ENCODE measurements at regions not wholly inside any gene's neighbourhood (a gene's known extent, or its start where the extent isn't known, plus 50 kb on each side); places are given as distances from the start of the nearest gene placed in this dataset.

DNA sequence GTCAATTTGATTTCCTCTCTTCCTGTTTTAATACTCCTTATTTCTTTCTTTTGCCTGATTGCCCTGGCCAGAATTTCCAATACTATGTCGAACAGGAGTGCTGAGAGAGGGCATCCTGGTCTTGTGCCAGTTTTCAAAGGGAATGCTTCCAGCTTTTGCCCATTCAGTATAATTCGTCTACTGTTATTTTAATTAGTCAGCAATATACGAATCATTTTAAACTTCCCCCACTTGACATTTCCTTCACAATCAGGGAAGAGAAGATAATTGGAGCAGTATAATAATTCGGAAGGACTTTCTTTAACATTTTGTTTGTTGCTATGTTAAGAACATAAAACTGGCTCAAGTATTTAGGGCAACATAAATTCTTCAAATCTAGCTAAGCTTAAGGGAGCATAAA lies 860.3 kb upstream of the SLC35B3 start:
- TF ChIP-seq SIN3A (IDR thresholded peaks at IDR 0.05; ENCODE audit: borderline replicate concordance, insufficient read depth, low read length) (no peak), POLR2AphosphoS5 (IDR thresholded peaks at IDR 0.05; ENCODE audit: low read depth, low read length) (no peak), FOXP2 (optimal IDR thresholded peaks at IDR 0.05; ENCODE audit: borderline replicate concordance, extremely low read depth, extremely low read length, insufficient read depth) (no peak), REST (IDR thresholded peaks at IDR 0.05; ENCODE audit: insufficient read depth in 1 of 2, low read depth in 2 of 2, low read length in 2 of 2) (no peak), TAF1 (IDR thresholded peaks at IDR 0.05; ENCODE audit: borderline replicate concordance, insufficient read depth, low read length) (no peak)

GRCh38 chr6:9292975-9293374 lies 857.6 kb upstream of the SLC35B3 start:
- no peak for TF ChIP-seq FOXP2 (optimal IDR thresholded peaks at IDR 0.05; ENCODE audit: borderline replicate concordance, extremely low read depth, extremely low read length, insufficient read depth)
- peak in 1 of 2 experiments; percentile 58; a peak in 2 of 4 replicates for TF ChIP-seq REST (IDR thresholded peaks at IDR 0.05; ENCODE audit: insufficient read depth in 1 of 2, low read depth in 2 of 2, low read length in 2 of 2)
- no peak for TF ChIP-seq TAF1 (IDR thresholded peaks at IDR 0.05; ENCODE audit: borderline replicate concordance, insufficient read depth, low read length)
- no peak for TF ChIP-seq SIN3A (IDR thresholded peaks at IDR 0.05; ENCODE audit: borderline replicate concordance, insufficient read depth, low read length)

DNA sequence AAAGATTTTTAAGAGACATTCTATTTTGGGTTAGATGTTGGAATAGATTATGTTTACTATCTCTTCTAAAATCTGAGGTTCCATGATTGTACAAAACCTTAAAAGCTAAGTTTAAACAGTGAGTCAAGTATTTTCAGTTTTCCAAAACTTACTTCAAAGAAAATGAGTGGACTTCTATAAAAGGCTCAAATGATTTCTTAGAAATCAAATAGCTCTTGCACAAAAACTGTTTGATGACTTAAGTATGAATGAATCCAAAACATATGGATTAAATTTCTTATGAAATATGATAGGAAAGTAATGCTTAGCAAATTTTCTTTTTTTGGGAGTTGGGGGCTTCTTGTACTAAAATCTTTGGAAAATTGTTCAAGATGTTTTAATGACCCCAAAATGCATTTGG lies 837.3 kb upstream of the SLC35B3 start:
- TF ChIP-seq TAF1 (IDR thresholded peaks at IDR 0.05; ENCODE audit: borderline replicate concordance, insufficient read depth, low read length) (no peak), FOXP2 (optimal IDR thresholded peaks at IDR 0.05; ENCODE audit: borderline replicate concordance, extremely low read depth, extremely low read length, insufficient read depth) (no peak)

GRCh38 chr6:9266741-9267140 lies 831.4 kb upstream of the SLC35B3 start:
- no peak for TF ChIP-seq POLR2AphosphoS5 (IDR thresholded peaks at IDR 0.05; ENCODE audit: low read depth, low read length)
- TF ChIP-seq TAF1 (IDR thresholded peaks at IDR 0.05; ENCODE audit: borderline replicate concordance, insufficient read depth, low read length), result no peak
- no peak for TF ChIP-seq REST (IDR thresholded peaks at IDR 0.05; ENCODE audit: insufficient read depth in 1 of 2, low read depth in 2 of 2, low read length in 2 of 2)
- no peak for TF ChIP-seq SIN3A (IDR thresholded peaks at IDR 0.05; ENCODE audit: borderline replicate concordance, insufficient read depth, low read length)
- TF ChIP-seq FOXP2 (optimal IDR thresholded peaks at IDR 0.05; ENCODE audit: borderline replicate concordance, extremely low read depth, extremely low read length, insufficient read depth), result no peak

DNA sequence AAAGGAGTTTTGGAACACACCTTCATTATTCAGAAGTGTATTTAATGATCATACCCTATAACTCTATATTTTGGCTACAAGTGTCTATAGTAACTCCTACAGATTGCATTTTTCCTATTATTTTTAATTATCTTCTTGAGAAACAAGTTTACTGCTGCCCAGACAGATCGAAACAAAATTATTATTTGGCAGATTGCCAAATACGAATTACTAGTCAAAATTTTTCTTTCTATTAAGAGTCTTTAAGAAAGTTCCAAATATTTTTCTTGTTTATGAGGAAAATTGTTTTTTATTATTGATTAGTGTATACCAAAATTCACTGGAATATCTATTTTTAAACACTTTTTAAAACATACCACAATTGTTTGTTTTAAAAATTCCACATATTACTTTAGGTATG lies 821.9 kb upstream of the SLC35B3 start:
- no peak for TF ChIP-seq TAF1 (IDR thresholded peaks at IDR 0.05; ENCODE audit: borderline replicate concordance, insufficient read depth, low read length)
- no peak for TF ChIP-seq POLR2AphosphoS5 (IDR thresholded peaks at IDR 0.05; ENCODE audit: low read depth, low read length)
- no peak for TF ChIP-seq REST (IDR thresholded peaks at IDR 0.05; ENCODE audit: insufficient read depth in 1 of 2, low read depth in 2 of 2, low read length in 2 of 2)
- no peak for TF ChIP-seq FOXP2 (optimal IDR thresholded peaks at IDR 0.05; ENCODE audit: borderline replicate concordance, extremely low read depth, extremely low read length, insufficient read depth)
- no peak for TF ChIP-seq SIN3A (IDR thresholded peaks at IDR 0.05; ENCODE audit: borderline replicate concordance, insufficient read depth, low read length)

All from PFSK-1 (cell line).